ENCODE measurements at regions not wholly inside any gene's neighbourhood (a gene's known extent, or its start where the extent isn't known, plus 50 kb on each side); places are given as distances from the start of the nearest gene placed in this dataset.

DNA sequence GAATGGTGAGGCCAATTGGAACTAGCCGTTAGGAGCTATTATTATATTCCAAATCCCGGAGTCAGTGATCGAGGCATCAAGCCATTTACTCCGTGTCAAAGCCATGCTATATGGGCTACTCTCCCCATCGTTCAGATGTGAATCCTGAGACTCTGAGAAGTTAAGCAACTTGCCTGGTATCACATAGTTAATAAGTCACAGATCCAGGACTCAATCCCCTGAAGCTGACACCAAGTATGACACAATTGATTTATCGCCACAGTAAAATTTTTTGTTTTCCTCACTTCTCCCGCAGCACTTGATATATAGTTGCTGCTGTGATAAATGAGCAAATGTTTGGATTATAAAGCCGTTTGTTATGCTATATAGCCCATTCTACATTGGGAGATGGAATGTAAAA, 50.8 kb upstream of the TSHZ2 start:
- peak; percentile 24 for DNase-seq

DNA sequence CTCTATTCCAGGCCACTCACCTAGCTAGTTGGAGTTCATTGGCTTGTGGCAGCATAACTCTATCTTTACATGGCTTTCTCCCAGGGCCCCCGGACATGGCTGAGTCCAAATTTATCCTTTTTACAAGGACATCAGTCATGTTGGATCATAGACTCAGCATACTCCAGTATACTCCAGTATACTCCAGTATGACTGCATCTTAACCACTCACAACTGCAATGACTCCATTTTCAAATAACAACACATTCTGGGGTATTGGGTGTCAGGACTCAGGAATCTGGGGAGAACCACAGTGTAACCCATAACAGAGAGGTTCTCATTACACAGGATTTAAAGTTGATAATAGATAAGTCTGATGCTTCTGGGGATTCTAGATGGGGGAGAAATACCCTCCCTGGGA, 53.8 kb upstream of the TSHZ2 start:
- DNase-seq, result no peak

DNA sequence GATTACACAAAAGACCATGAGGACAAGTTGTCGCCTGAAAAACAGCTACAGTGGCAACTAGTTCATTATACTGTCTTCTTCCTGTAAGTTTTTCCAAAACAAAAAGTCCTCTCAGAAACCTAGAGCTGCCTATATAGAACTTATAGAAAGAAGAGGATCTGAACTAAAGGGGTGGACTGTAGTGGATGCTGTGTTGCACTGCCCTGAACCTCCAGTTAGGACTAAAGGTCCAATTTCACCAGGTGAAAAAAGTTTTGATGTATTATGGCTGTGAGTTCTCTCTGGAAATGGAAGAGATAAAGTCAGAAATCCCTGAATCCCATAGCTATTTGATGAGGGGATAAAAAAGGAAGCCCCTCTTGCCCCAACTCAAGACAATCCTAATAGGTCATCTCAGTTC, 56.6 kb upstream of the TSHZ2 start:
- DNase-seq, result no peak

DNA sequence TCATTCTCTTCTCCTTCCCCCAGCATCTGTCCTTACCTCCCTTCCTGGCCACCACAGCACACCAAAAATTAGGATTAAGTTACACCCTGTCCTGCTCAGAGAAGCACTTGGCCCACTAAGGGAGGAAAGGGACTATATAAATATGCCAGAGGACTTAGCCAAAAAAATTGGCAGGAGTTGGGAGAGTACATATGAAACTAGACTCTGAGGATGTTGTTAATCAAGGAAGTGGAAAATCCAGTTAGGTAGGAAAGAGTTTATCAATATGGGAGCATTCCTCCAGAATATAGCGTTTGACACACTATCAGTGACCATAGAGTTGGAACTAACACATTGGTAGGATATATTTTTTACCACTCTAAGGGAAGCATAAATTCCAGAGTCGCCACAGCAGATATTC, 57.3 kb upstream of the TSHZ2 start:
- DNase-seq, result no peak

DNA sequence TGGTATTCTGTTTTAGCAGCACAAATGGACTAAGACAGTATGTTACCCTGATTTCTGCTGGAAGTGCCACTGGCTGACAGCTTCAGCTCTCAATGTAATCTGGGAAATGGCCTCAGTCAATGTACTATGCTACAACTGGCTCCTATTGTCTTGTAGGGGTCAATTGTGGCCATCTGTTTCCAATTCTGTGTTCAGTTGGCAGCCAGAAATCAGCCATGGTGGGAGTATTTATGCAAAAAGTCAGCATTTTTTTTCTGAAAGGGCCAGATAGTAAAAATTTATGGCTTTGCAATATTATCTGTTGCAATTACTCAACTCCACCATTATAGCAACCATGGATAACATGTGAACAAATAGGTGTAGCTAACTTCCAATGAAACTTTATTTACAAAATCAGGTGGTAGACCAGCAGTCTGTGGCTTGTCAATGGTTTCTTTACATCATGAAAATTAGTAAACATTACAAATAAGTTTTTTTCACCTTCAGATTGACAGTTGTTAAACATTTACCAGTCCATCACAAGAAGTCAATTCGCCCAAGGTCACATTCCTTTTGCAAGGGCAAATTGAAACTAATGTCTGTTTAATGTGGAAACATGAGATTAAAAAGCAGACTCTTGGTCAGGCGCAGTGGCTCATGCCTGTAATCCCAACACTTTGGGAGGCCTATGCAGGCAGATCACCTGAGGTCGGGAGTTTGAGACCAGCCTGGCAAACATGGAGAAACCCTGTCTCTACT, 58.3 kb upstream of the TSHZ2 start:
- DNase-seq, result no peak

DNA sequence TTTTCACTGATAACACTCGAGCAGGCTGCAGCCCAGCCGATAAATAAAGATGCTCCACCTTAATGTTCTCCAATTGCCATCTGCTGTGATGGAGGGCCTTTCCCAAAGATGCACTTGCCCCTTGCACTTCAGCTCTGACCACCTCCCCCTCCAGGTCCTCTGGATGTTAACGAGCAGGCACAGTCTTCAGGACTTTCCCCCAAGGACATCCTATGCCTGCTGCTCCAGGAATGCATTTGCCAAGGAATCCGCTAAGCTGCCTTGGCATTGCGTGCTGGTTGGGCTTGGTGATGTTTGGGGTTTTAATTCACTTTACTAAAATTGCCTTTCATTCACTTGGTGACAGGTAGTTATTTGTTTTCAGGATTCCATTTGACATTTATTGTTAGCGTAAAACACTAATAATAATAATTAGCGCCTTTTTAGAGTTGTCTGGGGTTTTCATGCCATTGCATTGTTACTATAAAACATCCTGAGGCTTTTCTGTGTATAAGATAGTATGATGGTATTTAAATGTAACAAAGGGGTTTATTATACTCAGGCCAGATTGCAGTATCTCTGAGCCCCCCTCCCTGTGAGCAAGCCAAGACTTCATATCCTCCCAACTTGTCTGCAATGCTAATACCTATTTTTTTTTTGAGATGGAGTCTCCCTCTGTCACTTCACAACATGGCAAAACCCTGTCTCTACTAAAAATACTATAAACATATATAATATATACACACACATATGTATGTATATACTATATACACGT, 66.7 kb upstream of the TSHZ2 start:
- no peak for DNase-seq

DNA sequence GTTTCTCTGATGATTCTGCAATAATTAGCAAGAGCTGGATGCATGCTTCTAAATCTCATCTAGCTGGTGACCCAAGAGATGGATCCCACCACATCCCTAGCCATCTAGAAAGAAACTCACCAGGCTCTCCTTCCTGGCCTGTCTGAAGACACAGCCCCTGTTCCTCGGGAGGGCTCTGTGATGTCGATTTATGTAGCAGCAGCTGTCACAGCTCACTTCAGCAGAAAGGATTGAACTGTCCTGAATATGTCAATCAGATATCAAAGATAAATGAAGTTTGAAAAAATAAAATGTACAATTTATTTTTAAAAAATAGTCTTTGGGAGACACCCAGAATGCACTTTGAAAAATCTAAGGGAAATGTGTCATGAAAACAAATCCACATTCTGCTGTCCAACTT, 67.3 kb upstream of the TSHZ2 start:
- DNase-seq, result no peak

DNA sequence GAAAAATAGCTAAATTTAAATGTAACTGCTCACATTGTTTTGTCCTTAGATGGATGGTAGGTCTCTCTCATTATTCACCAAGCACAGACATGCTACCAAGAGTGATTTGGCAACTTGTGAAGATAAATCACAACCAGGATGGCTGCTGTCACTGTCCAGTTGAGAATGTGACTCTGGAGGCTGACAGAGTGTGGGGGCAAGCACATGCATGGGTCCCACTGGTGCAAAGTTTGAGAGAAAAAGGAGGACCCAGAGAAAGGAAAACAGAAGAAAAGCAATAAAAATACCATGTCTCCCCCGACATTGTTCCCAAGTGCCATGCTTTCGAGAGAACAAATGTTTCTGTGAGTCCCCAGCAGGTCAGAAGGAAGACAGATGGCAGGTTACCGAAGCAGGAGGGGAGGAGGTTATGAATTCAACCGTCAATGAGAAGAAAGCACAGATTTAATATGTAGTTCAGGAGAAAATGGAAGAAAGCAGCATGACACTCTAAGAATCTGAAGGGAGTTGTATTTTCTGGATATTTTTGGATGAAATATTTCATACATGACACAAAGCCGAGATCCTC, 73.0 kb upstream of the TSHZ2 start:
- DNase-seq, result no peak

DNA sequence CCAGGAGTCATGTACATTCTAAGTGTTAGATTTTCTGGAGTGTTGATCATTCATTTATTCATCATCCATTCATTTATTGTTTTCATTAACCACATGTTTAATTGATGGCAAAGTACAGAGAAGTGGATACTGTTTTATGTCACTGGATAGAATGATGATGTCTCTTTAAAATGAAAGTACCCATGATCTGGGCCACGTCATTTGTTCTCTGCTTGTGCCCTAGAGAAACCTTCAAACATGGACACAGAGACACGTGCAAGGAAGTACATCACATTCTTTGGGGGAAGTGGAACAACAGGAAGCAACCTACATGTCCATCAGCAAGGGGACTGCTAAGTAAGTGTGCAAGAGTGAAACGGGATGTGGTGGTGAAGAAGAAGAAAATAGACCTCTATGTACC, 75.8 kb upstream of the TSHZ2 start:
- no peak for DNase-seq

DNA sequence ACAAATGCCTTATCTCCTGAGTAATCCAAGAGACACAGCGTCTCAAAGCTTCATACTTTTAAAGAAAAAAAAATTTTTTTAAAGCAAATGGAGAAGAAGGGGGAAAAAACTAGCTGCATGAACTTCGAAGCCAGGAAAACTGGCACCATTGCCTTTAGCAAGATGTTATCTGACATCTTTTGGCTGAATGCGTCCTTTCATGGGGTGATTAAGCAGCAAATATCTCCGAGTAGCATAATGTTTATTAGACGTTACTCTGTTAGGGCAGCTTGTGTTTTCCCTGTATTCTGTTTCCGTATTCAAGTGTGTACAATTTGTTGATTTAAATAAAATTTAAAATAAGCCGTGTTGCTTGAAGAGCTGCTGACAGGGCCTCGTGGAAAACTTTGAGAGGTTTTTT, 76.5 kb upstream of the TSHZ2 start:
- no peak for DNase-seq

DNA sequence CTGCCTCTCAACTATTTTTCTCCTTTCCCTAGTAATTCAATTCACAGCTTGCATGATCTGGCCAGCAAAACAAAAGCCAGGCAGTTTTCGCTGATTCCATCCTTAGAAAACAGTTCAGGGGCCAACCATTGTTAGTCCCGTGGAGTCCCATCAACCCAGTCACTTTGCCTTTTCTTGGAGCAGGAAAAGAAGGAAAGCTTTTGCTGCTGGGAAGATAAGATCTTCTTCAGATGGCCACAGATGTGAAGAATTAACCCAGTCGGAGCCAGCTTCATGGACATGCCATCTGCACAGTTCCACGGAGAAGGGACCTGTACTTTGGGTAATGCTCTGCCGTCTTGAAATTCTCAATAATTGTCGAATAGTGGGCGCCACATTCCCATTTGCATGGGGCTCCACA, 76.9 kb upstream of the TSHZ2 start:
- no peak for DNase-seq

DNA sequence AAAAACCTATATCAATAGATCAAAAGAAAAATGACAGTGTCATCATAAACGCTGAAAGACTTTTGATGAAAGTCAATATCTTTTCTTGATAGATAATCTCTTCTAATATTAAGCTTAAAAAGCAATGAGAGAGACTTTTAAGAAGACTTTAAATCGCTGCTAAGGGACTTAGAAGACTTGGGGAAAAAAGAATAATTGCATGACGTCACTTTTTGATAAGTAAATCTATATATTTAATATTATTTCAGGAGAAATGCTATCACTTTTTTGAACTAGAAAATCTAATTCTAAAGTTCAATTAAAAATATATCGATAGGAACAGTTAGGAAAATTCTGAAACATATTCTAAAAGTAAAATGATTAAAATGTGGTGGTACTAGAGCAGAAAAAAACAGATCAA, 78.7 kb upstream of the TSHZ2 start:
- DNase-seq, result no peak

DNA sequence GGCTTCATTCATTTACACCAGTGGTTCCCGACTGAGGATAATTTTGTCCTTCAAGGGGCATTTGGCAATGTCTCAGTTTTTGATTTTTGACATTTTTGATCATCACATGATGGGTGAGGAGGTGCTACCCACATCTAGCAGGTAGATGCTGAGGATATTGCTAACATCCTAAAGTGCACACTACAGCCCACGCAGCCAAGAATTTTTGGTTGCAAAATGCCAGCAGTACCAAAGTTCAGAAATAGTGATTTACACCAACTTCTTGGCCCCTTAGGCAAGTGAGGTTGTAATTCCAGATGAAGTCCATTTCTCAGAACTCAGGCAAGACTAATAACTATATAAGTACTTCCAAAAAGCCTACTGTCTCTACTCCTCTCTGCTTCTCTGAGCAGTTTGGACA, 80.1 kb upstream of the TSHZ2 start:
- DNase-seq, result no peak

DNA sequence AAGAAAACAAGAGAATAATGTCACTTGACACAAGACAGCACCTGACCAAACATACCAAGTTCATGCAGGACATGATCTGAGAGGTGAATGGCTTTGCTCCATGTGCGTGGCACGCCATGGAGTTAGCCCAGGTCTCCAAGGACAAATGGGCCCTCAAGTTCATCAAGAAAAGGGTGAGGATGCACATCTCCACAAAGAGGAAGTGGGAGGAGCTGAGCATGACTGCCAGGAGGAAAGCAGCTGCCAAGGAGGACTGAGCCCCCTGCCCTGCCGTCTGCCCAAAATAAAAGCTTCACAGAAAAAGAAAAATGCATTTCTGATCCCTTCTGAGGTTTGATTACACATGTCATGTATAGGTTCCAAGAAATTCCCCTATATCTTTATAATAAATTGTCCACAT, 82.0 kb upstream of the TSHZ2 start:
- no peak for DNase-seq

DNA sequence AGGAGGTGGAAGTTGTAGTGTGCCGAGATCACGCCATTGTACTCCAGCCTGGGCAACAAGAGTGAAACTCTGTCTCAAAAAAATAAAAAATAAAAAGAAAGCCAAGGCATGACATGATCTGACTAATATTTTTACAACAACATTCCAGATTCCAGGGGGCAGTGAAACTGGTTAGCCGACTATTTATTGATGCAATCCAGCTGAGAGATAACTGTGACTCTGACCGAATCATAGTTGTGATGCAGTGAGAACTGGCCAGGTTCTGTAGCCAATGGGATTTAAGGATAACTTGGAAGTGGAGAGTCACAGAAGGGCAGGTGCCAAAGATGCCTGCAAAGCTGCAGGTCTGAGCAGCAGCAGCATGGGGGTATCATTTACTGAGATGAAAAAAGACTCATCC, 82.9 kb upstream of the TSHZ2 start:
- no peak for DNase-seq

DNA sequence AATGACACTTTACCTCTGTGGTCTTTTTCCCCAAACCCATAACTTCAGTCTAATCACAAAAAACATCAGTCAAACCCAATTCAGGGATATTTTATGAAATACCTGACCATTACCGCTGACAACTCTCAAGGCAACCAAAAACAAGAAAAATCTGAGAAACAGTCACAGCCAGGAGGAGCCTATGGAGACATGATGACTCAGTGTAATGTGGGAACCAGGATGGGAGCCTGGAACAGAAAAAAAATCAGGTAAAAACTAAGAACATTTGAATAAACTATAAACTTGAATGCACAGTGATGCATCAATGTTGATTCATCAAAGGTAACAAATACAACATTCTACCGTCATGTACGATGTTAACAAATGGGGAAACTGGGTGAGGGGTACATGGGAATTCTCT, 84.1 kb upstream of the TSHZ2 start:
- no peak for DNase-seq

DNA sequence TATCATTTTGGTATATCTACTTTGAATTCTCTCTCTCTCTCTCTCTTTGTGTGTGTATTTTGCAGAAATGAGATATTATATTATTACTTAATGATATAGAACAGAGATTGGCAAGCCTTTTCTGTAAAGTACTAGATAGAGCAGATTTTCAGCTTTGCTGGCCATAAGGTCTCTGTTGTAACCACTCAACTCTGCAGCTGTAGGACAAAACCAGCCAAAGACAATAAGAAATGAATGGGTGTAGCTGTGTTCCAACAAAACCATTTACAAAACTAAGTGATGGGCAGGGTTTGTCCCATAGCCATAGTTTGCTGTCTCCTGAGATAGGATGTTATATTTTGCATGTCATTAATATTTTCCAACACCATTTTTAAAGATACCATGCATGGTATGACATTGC, 91.2 kb upstream of the TSHZ2 start:
- DNase-seq, result no peak

DNA sequence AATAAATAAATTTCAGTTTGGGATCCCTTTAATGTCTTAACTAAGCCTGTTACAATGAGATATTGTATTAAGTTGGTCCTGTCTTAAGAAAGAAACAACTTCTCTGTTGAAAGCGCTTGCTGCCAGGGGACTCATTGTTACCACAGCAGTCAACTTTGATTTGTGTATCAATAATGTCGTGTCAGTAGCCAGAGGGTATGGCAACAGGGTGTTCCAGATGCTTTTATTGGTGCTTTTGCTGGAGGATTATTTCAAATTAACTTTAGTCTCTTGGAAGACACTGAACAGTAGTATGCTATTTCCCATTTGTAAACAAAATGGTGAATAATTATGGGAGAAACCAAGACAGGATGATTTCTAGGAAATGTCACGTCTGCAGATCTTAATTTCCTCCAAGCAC, 91.9 kb upstream of the TSHZ2 start:
- DNase-seq, result no peak

DNA sequence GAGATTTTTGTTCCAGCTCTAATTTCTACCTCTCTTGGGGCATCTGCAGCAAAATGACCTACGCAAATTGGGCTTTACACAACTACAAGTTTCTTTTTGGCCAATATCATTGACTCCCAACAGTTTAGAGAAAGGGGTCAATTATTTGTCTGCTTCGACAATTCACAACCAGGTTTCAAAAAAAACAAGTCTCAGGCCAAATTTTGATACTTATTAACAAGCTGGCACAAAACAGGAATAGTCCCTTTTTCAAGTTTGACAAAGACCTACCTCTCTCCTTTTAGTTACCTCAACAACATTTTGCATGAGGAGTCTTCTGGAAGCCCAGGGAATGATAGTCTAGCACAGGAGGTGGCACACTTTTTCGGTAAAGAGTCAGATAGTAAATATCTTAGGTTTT, 97.9 kb upstream of the TSHZ2 start:
- no peak for DNase-seq

DNA sequence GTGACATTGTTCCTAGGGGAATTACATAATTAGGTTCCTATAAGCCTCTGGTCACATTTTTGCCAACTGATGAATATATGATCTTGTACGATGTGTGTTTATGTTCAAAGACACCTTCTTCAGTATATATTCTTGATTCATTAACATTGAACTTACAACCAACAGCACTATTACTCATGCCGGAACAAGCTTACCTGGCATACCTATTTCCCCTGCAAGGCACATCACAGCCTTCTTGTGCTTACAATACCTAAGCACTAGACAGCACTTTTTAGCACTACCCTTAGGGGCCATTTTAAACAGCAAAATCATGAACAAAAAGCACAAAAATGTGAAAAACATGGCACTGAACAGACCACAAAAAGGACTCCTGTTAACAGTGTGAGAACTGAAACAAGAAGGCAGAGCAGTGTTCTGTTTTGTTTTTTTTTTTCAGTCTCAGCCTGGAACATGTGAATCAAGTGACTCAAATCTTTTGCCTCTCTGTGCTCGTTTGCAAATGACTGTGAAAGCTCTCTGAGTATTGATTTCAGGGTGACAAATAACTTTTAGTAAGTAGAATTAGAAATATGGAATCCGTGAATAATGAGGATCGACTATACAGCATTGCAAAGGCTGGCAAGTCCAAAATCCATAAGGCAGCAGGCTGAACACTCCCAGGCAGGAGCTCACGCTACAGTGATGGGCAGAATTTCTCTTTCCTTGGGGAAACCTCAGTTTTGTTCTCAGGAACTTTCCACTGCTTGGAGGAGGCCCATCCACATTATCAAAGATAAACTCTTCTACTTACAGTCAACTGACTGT, 102.3 kb upstream of the TSHZ2 start:
- DNase-seq, result no peak

DNA sequence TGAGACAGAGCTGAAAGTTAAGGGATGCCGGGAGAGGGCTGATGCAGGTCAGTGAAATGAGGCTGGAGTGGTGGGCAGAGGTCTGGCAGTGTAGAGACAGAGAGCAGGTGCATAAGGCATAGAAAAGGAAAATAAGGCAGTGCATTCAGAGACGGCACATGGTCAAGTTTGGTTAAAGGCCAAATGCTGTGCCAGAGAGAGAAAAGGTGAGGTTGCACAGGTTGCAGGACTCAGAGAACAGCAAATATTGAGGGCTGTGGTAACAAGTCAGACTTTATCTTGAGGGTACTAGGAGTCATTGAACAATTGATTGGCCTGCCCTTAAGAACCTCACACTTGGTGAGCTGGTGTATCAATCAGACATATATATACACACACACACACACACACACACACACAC, 102.9 kb upstream of the TSHZ2 start:
- DNase-seq, result no peak

DNA sequence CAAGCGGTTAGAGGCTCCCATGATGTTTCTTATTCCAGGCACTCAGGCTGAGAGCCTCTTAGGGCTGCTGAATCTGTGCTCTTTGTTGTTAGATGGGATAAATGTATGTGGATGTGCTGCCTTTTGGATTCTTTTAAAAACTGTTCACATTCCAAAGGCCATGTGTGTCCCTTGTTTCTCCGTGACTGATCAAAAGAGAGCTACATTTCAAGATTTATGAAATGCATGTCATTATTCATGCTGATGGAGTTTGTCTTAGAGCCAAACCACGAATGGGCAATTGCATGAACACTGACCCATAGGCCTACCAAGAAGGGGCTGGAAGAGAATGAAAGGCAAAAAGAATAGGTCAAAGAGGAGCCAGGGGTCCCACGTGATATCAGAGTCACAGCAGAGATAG, 104.9 kb upstream of the TSHZ2 start:
- DNase-seq, result no peak

DNA sequence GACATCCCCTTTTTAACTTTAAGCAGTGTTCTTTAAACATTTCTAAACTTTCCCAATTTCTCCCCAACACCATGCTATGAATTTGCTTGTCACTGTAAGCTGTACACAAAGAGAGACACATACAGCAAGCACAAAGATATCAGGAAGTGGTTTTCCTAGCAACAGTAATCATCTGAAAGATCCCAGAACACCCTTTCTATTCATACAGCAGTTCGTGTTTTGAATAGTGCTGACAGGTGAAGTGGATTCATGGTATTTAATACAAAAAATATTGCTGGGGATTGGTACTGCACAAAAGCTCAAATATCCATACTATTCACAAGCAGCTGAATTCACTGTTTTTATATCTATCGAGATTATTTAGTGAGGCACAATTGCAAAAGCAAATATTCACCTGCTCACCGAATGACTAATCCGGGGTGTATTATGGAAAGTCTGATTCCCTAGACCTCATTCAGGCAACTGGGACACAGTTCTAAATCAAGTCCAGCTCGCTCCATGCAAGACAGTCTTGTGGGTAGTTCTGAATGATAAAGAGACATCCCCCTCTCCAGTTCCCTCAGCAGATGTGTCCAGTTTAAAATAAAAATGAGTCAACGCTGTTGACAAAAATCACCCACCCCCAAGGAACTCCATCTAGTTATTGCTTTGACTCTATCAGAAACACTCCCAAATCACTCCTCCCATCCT, 107.1 kb upstream of the TSHZ2 start:
- DNase-seq, result no peak

All from skin of body (tissue), 1 donor.